ENCODE measurements at regions not wholly inside any gene's neighbourhood (a gene's known extent, or its start where the extent isn't known, plus 50 kb on each side); places are given as distances from the start of the nearest gene placed in this dataset.

DNA sequence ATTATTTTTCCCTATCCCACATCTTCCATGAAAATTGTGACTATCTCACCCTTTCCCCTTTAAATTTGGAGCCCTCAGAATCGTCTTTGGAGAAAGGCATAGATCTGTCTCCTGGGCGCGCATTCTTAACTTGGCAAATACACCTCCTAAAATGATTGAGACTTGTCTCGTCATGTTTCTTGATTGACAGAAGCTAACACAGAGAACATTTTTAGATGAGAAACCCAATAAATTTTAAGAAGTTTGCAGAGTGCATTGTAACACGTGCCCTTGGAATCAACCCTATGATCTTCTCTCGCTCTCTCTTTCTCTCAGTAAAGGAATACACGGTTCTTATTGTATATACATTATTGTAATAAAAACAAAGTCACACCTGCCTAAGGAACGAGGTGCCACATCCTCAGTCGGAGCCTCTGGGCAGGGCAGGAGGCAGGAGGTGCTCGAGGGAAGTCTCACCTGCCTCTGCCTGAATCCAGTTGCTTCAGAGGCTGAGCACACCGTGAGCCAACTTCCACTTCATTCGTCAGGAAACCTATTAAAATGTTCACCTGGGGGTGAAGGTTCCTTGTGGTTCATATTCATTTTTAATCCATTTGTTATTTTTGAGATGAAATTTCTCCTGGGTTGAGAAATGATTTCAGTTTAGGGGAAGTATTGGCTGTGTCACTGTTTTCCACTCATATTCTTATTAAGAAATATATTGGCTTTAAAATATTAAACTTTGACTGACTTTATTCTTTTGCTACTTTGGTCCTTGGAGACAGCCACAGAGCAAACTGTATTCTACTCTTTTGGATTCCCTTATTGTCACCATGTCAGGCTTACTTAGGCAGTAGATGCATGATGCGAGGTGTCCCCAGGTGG lies 90.5 kb upstream of the THBS2 start:
- TF ChIP-seq, protein P1, sequence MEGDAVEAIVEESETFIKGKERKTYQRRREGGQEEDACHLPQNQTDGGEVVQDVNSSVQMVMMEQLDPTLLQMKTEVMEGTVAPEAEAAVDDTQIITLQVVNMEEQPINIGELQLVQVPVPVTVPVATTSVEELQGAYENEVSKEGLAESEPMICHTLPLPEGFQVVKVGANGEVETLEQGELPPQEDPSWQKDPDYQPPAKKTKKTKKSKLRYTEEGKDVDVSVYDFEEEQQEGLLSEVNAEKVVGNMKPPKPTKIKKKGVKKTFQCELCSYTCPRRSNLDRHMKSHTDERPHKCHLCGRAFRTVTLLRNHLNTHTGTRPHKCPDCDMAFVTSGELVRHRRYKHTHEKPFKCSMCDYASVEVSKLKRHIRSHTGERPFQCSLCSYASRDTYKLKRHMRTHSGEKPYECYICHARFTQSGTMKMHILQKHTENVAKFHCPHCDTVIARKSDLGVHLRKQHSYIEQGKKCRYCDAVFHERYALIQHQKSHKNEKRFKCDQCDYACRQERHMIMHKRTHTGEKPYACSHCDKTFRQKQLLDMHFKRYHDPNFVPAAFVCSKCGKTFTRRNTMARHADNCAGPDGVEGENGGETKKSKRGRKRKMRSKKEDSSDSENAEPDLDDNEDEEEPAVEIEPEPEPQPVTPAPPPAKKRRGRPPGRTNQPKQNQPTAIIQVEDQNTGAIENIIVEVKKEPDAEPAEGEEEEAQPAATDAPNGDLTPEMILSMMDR (IDR thresholded peaks at IDR 0.05; ENCODE audit: borderline replicate concordance, extremely low read depth, low read length, poor library complexity, severe bottlenecking): no peak
- no peak for TF ChIP-seq EZH2 (IDR thresholded peaks at IDR 0.05; ENCODE audit: borderline replicate concordance, low read depth, low read length, severe bottlenecking)
